ENCODE measurements at regions not wholly inside any gene's neighbourhood (a gene's known extent, or its start where the extent isn't known, plus 50 kb on each side); places are given as distances from the start of the nearest gene placed in this dataset.

DNA sequence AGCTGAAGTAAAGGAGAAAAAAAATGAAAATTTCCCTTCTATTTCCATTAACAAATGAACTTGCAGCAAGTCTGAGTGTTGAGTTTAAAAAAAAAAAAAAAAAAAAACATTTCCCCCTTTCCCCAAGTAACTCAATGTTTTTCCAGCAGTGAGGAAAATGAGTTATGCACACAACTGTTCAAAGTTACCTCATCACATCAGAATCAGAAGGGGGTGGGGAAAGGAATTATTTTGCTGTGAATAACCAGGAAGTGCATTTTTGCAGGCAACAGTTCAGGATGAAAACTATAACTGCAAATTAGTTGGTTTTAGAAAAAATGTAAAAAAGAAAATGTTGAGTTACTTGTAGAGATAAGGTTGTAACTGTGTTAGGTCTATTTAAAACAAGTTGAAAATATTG is 568.9 kb upstream of the CITED2 start:
- no peaks in the 10 kb centered on the region for H3K36me3 ChIP-seq (ENCODE audit: control insufficient read depth, insufficient read depth, low read length)
- FAIRE-seq = no peak
- peak; percentile 83 for DNase-seq (ENCODE audit: low read depth)
- no peaks in the 10 kb centered on the region for H3K27me3 ChIP-seq (ENCODE audit: control insufficient read depth, insufficient read depth, low read length)
- TF ChIP-seq, protein P1, sequence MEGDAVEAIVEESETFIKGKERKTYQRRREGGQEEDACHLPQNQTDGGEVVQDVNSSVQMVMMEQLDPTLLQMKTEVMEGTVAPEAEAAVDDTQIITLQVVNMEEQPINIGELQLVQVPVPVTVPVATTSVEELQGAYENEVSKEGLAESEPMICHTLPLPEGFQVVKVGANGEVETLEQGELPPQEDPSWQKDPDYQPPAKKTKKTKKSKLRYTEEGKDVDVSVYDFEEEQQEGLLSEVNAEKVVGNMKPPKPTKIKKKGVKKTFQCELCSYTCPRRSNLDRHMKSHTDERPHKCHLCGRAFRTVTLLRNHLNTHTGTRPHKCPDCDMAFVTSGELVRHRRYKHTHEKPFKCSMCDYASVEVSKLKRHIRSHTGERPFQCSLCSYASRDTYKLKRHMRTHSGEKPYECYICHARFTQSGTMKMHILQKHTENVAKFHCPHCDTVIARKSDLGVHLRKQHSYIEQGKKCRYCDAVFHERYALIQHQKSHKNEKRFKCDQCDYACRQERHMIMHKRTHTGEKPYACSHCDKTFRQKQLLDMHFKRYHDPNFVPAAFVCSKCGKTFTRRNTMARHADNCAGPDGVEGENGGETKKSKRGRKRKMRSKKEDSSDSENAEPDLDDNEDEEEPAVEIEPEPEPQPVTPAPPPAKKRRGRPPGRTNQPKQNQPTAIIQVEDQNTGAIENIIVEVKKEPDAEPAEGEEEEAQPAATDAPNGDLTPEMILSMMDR (IDR thresholded peaks at IDR 0.05; ENCODE audit: insufficient read depth, low read length, severe bottlenecking) = no peak
- no peak overlapping the region for H3K4me3 ChIP-seq (ENCODE audit: low read depth, low read length)

- TF ChIP-seq, protein P1 (IDR thresholded peaks at IDR 0.05; ENCODE audit: insufficient read depth, low read length, severe bottlenecking) = no peak
- Histone ChIP-seq H3K36me3 (ENCODE audit: control insufficient read depth, insufficient read depth, low read length) (no peaks in the 10 kb centered on the region), H3K27me3 (ENCODE audit: control insufficient read depth, insufficient read depth, low read length) (no peaks in the 10 kb centered on the region), H3K4me3 (ENCODE audit: low read depth, low read length) (no peak overlapping the region)
- FAIRE-seq (no peak), DNase-seq (ENCODE audit: low read depth) (no peak)
Observed at GRCh38 chr6:139942331-139942730, 567.9 kb upstream of the CITED2 start.

GRCh38 chr6:139941826-139942225 is 567.4 kb upstream of the CITED2 start:
- Histone ChIP-seq H3K36me3 (ENCODE audit: control insufficient read depth, insufficient read depth, low read length) (no peaks in the 10 kb centered on the region), H3K4me3 (ENCODE audit: low read depth, low read length) (no peak overlapping the region), H3K27me3 (ENCODE audit: control insufficient read depth, insufficient read depth, low read length) (no peaks in the 10 kb centered on the region)
- no peak for FAIRE-seq
- DNase-seq (ENCODE audit: low read depth) = no peak
- TF ChIP-seq, protein P1 (IDR thresholded peaks at IDR 0.05; ENCODE audit: insufficient read depth, low read length, severe bottlenecking) = no peak

DNA sequence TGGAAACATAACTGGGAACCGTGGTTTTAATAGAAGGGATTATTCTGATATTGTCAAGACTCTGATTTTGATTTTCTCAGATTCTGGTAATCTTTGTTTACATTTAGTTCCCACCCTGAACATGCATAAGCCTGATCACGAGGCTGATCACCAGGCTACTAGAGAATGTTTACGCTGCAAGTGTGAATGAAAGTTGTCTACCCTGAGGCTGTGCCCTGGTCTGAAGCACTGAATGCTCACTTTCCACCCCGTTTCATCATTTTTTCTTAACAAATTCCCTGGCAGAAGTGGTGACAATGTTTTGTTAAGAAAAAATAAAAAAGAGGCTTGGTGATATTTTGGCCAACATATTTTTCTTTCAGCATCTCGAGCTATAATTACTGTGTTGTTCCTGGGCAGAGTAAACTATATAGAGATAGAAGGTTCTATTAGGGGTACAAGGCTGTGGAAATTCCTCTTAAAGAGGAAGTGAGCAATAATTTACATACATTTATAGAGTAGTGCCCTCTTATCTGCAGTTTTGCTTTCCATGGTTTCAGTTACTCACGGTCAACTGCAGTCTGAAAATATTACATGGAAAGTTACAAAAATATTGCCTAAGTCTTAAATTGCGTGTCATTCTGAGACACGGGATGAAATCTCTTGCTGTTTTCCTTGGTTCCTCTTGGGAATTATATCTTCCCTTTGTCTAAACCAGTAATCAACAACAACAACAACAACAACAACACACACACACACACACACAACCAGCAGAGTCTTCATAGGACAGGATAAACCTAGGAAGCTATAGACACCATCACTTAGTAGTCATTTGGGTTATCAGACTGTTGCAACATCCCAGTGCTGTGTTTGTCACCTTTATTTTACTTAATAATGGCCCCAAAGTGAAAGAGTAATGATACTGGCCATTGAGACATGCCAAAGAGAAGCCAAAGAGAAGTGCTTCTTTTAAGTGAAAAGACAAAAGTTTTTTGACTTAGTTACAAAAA is 566.6 kb upstream of the CITED2 start:
- Histone ChIP-seq H3K36me3 (ENCODE audit: control insufficient read depth, insufficient read depth, low read length) (no peaks in the 10 kb centered on the region), H3K27me3 (ENCODE audit: control insufficient read depth, insufficient read depth, low read length) (no peaks in the 10 kb centered on the region), H3K4me3 (ENCODE audit: low read depth, low read length) (no peak overlapping the region)
- DNase-seq (ENCODE audit: low read depth) = peak; percentile 25
- FAIRE-seq = no peak
- TF ChIP-seq, protein P1 (IDR thresholded peaks at IDR 0.05; ENCODE audit: insufficient read depth, low read length, severe bottlenecking) = no peak

GRCh38 chr6:139939189-139939979 is 564.9 kb upstream of the CITED2 start:
- no peak for DNase-seq (ENCODE audit: low read depth)
- no peaks in the 10 kb centered on the region for H3K36me3 ChIP-seq (ENCODE audit: control insufficient read depth, insufficient read depth, low read length)
- no peak for FAIRE-seq
- no peak overlapping the region for H3K4me3 ChIP-seq (ENCODE audit: low read depth, low read length)
- no peaks in the 10 kb centered on the region for H3K27me3 ChIP-seq (ENCODE audit: control insufficient read depth, insufficient read depth, low read length)
- TF ChIP-seq, protein P1 (IDR thresholded peaks at IDR 0.05; ENCODE audit: insufficient read depth, low read length, severe bottlenecking) = no peak

All from bronchial epithelial cell (primary cell).